HCT116 (cell line): ENCODE measurements at regions not wholly inside any gene's neighbourhood (a gene's known extent, or its start where the extent isn't known, plus 50 kb on each side); places are given as distances from the start of the nearest gene placed in this dataset.

Experiments
- ATAC-seq: fragments of 200-7000 bp; cut with Tn5 transposase; 2 replicates; pipeline ENCODE4 v1.9.1; 2020; ENCODE audit warnings: mild to moderate bottlenecking, moderate library complexity
- BruUV-seq: library from RNA; stranded (reverse); fragments of 400-500 nt; replicated peaks from 2 replicates; lab custom pipeline; 2021; lab: Mats Ljungman, UMichigan
- CTCF ChIA-PET: fragments of 300-600 bp; sonication (Branson Sonifier 250); formaldehyde crosslinking; loops from one replicate; lab custom pipeline; 2021; ENCODE audit warnings: antibody characterized with exemption; lab: Charles Lee
- POLR2A ChIA-PET: fragments of 300-600, 350-600 bp; sonication (Branson Sonifier 250); formaldehyde crosslinking; loops from one replicate; lab custom pipeline; 2021; ENCODE audit warnings: antibody characterized with exemption; lab: Charles Lee
- RAD21 ChIA-PET, 2 experiments: fragments of 300-600 bp; sonication (Branson Sonifier 250); formaldehyde crosslinking; loops; one replicate each; lab custom pipeline; 2023; ENCODE audit warnings: low total read pairs in 2 of 2; ENCODE audit not compliant: uncharacterized antibody in 2 of 2, unreplicated experiment in 2 of 2, low non-redundant PET in 1 of 2; lab: Charles Lee
- DNase-seq: peaks from one replicate; pipeline ENCODE4 v3.0.0-alpha.2; 2010; ENCODE audit warnings: low read depth, low spot score
- H2AFZ ChIP-seq: fragments of 200-600 bp; shearing (Covaris generic), sonication (generic); 2 replicates; pipeline ENCODE4 v1.6.1; 2017; ENCODE audit warnings: low read depth, mixed run types, mixed read lengths, antibody characterized with exemption, low read length; ENCODE audit not compliant: poor library complexity, severe bottlenecking
- H3K27ac ChIP-seq: 2 replicates; pipeline ENCODE4 v1.5.1; 2012; ENCODE audit warnings: low read depth, low read length
- H3K27me3 ChIP-seq: fragments of 200-600 bp; sonication (generic); 2 replicates; pipeline ENCODE4 v1.6.1; 2016; ENCODE audit warnings: mixed run types, low read length, mixed read lengths; ENCODE audit not compliant: insufficient read depth
- H3K36me3 ChIP-seq, 2 experiments: fragments of 200-500 bp in 1 of 2; fragments of 200-600 bp in 1 of 2; sonication (Bioruptor generic) in 1 of 2; sonication (generic) in 1 of 2; 2 replicates each; pipeline versions ENCODE4 v1.5.1 to v1.6.1; 2014 to 2016; ENCODE audit warnings: low read length in 2 of 2, inconsistent platforms in 1 of 2, mixed read lengths in 1 of 2, mixed run types in 1 of 2; ENCODE audit not compliant: insufficient read depth in 2 of 2, control insufficient read depth in 1 of 2
- H3K4me1 ChIP-seq, 2 experiments: fragments of 200-600 bp in 1 of 2; sonication (generic) in 1 of 2; 2 replicates each; pipeline versions ENCODE4 v1.5.1 to v1.6.1; 2012 to 2017; ENCODE audit warnings: low read length in 2 of 2, inconsistent platforms in 1 of 2, mild to moderate bottlenecking in 1 of 2, mixed read lengths in 1 of 2, mixed run types in 1 of 2, moderate library complexity in 1 of 2; ENCODE audit not compliant: insufficient read depth in 2 of 2, control insufficient read depth in 1 of 2
- H3K4me2 ChIP-seq: fragments of 200-600 bp; sonication (generic); 2 replicates; pipeline ENCODE4 v1.6.1; 2017; ENCODE audit warnings: mixed run types, low read length, mixed read lengths
- H3K4me3 ChIP-seq, 2 experiments: fragments of 200-600 bp in 1 of 2; sonication (generic) in 1 of 2; replicated peaks in 1 of 2; 2 replicates each; pipeline ENCODE4 v1.5.1; 2011 to 2016; ENCODE audit warnings: low read length in 2 of 2, control low read depth in 1 of 2, low read depth in 1 of 2, mild to moderate bottlenecking in 1 of 2, mixed read lengths in 1 of 2, mixed run types in 1 of 2
- H3K79me2 ChIP-seq: fragments of 200-600 bp; sonication (generic); 2 replicates; pipeline ENCODE4 v1.6.1; 2017; ENCODE audit warnings: mild to moderate bottlenecking, mixed run types, low read length, moderate library complexity, mixed read lengths; ENCODE audit not compliant: insufficient read depth
- H3K9ac ChIP-seq: fragments of 200-600 bp; sonication (generic); 2 replicates; pipeline ENCODE4 v1.6.1; 2016; ENCODE audit warnings: low read length, mixed read lengths
- H3K9me2 ChIP-seq: fragments of 200-600 bp; sonication (generic), shearing (Covaris generic); 2 replicates; pipeline ENCODE4 v1.6.1; 2017; ENCODE audit warnings: mixed run types, mild to moderate bottlenecking, moderate library complexity; ENCODE audit not compliant: insufficient read depth
- H3K9me3 ChIP-seq, 2 experiments: fragments of 200-500 bp in 1 of 2; fragments of 200-600 bp in 1 of 2; sonication (Bioruptor generic) in 1 of 2; sonication (generic) in 1 of 2; 2 replicates each; pipeline ENCODE4 v1.6.1; 2014 to 2017; ENCODE audit warnings: low read length in 2 of 2, mixed read lengths in 2 of 2, inconsistent platforms in 1 of 2, low read depth in 1 of 2, mild to moderate bottlenecking in 1 of 2, mixed run types in 1 of 2, moderate library complexity in 1 of 2; ENCODE audit not compliant: control insufficient read depth in 1 of 2, insufficient read depth in 1 of 2
- H4K20me1 ChIP-seq: fragments of 200-600 bp; sonication (generic), shearing (Covaris generic); 2 replicates; pipeline ENCODE4 v1.6.1; 2017; ENCODE audit warnings: mixed run types, mild to moderate bottlenecking, moderate library complexity; ENCODE audit not compliant: insufficient read depth
- ATF3 ChIP-seq: IDR thresholded peaks from 2 replicates; pipeline ENCODE4 v1.6.1; 2012
- CBX3 ChIP-seq: IDR thresholded peaks from 2 replicates; pipeline ENCODE4 v1.6.1; 2012; ENCODE audit warnings: low read depth
- CTCF ChIP-seq, 3 experiments: fragments of 200-600 bp in 1 of 3; sonication (generic) in 1 of 3; IDR thresholded peaks in 2 of 3; conservative IDR thresholded peaks in 1 of 3; 2 replicates each; pipeline ENCODE4 v1.5.1; 2012 to 2017; ENCODE audit warnings: low read depth in 2 of 3, low read length in 2 of 3, antibody characterized with exemption in 1 of 3, borderline replicate concordance in 1 of 3, control low read depth in 1 of 3, mild to moderate bottlenecking in 1 of 3, mixed read lengths in 1 of 3, mixed run types in 1 of 3, moderate library complexity in 1 of 3; ENCODE audit not compliant: insufficient read depth in 1 of 3
- ELF1 ChIP-seq: IDR thresholded peaks from 2 replicates; pipeline ENCODE4 v1.6.1; 2012; ENCODE audit warnings: low read depth, borderline replicate concordance
- EZH2phosphoT487 ChIP-seq: fragments of 200-600 bp; IDR thresholded peaks from 2 replicates; pipeline ENCODE4 v1.6.1; 2018; ENCODE audit warnings: antibody characterized with exemption, borderline replicate concordance
- MAX ChIP-seq: IDR thresholded peaks from 2 replicates; pipeline ENCODE4 v1.6.1; 2012
- POLR2AphosphoS5 ChIP-seq: IDR thresholded peaks from 2 replicates; pipeline ENCODE4 v1.6.1; 2011; ENCODE audit warnings: mild to moderate bottlenecking, low read depth, low read length, moderate library complexity
- RAD21 ChIP-seq: IDR thresholded peaks from 2 replicates; pipeline ENCODE4 v1.6.1; 2012; ENCODE audit warnings: low read depth, mild to moderate bottlenecking
- SP1 ChIP-seq: IDR thresholded peaks from 2 replicates; pipeline ENCODE4 v1.6.1; 2012; ENCODE audit warnings: low read depth
- SRF ChIP-seq: IDR thresholded peaks from 2 replicates; pipeline ENCODE4 v1.6.1; 2012; ENCODE audit warnings: low read depth
- ZNF274 ChIP-seq: fragments of 200-500 bp; sonication (Bioruptor generic); IDR thresholded peaks from 2 replicates; pipeline ENCODE4 v1.6.1; 2014; ENCODE audit warnings: mild to moderate bottlenecking, low read depth, low read length, inconsistent platforms
- intact Hi-C: fragments of 100-400 bp; cut with micrococcal nuclease; formaldehyde crosslinking; loops from 2 replicates; pipeline ENCODE4 v1.10.0; 2022
- TF ChIP-seq, protein P1 (sequence below): IDR thresholded peaks from 2 replicates; pipeline ENCODE4 v1.6.1; 2011; ENCODE audit warnings: mild to moderate bottlenecking, low read length, moderate library complexity; ENCODE audit not compliant: insufficient replicate concordance; ENCODE audit errors: extremely low read depth
- TF ChIP-seq, protein P2 (sequence below): IDR thresholded peaks from 2 replicates; pipeline ENCODE4 v1.6.1; 2012; ENCODE audit warnings: low read depth

DNA sequence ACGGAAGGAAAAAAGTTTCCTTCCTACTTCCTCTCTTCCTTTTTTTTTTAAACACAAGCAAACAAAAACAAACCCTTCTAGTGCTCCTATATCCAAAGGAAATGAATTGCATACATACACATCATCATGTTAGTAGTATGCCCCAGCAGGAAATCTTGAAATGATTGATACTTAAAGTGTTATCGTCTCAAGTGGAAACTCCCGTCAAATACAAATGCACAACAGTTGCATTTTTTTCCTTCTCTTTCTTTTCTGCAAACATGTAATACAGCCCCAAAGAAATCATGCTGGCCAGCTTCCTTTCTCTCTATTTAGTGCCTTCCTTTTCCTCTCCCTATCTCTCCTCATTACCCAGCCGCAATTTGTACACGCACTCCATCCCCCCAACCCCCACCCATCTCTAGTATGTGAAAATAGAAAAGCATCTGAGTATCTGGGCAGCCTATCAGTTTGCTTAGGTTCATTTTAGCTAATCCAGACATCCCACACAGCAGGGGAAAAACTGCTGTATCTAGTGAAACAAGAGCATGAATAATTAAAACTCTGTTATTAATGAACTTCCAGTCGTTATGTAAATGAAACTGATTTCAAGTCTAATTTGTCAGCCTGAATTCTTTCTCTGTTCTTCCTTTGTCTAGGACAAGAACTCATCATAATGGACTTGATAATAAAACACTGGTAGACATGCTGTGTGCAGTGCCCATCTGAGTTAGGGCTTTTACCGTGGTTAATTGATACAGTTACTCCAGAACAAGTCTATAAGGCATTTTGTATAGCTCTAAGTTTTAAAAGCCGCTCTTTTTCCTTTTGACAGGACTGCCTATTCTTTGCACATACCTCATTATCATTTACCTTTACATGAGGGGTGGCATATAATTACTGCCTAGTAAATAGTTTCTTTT is 336.5 kb upstream of the ADGRL2 start:
- Histone ChIP-seq H3K9me2 (no peaks in the 10 kb centered on the region), H3K27ac (no peak overlapping the region), H3K36me3 (no peaks in the 10 kb centered on the region), H3K4me3 (no peak overlapping the region), H3K9me3 (no peaks in the 10 kb centered on the region), H3K4me2 (no peak overlapping the region), H3K79me2 (no peaks in the 10 kb centered on the region)
- intact Hi-C loops: no loop called here
- RAD21 ChIA-PET: no interaction called here
- CTCF ChIA-PET: no interaction called here
- TF ChIP-seq CTCF (IDR thresholded peaks at IDR 0.05 in 2 of 3, conservative IDR thresholded peaks at IDR 0.05 in 1 of 3; ENCODE audit: borderline replicate concordance in 1 of 3, insufficient read depth in 1 of 3, low read depth in 2 of 3, low read length in 2 of 3) (no peak), ATF3 (no peak), POLR2AphosphoS5 (no peak), MAX (no peak), CBX3 (no peak), ZNF274 (no peak), RAD21 (no peak), SRF (no peak), EZH2phosphoT487 (no peak), SP1 (no peak), ELF1 (no peak)
- TF ChIP-seq, protein P1, sequence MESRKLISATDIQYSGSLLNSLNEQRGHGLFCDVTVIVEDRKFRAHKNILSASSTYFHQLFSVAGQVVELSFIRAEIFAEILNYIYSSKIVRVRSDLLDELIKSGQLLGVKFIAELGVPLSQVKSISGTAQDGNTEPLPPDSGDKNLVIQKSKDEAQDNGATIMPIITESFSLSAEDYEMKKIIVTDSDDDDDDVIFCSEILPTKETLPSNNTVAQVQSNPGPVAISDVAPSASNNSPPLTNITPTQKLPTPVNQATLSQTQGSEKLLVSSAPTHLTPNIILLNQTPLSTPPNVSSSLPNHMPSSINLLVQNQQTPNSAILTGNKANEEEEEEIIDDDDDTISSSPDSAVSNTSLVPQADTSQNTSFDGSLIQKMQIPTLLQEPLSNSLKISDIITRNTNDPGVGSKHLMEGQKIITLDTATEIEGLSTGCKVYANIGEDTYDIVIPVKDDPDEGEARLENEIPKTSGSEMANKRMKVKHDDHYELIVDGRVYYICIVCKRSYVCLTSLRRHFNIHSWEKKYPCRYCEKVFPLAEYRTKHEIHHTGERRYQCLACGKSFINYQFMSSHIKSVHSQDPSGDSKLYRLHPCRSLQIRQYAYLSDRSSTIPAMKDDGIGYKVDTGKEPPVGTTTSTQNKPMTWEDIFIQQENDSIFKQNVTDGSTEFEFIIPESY: no peak
- TF ChIP-seq, protein P2, sequence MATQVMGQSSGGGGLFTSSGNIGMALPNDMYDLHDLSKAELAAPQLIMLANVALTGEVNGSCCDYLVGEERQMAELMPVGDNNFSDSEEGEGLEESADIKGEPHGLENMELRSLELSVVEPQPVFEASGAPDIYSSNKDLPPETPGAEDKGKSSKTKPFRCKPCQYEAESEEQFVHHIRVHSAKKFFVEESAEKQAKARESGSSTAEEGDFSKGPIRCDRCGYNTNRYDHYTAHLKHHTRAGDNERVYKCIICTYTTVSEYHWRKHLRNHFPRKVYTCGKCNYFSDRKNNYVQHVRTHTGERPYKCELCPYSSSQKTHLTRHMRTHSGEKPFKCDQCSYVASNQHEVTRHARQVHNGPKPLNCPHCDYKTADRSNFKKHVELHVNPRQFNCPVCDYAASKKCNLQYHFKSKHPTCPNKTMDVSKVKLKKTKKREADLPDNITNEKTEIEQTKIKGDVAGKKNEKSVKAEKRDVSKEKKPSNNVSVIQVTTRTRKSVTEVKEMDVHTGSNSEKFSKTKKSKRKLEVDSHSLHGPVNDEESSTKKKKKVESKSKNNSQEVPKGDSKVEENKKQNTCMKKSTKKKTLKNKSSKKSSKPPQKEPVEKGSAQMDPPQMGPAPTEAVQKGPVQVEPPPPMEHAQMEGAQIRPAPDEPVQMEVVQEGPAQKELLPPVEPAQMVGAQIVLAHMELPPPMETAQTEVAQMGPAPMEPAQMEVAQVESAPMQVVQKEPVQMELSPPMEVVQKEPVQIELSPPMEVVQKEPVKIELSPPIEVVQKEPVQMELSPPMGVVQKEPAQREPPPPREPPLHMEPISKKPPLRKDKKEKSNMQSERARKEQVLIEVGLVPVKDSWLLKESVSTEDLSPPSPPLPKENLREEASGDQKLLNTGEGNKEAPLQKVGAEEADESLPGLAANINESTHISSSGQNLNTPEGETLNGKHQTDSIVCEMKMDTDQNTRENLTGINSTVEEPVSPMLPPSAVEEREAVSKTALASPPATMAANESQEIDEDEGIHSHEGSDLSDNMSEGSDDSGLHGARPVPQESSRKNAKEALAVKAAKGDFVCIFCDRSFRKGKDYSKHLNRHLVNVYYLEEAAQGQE: no peak
- TF ChIP-seq, all 23 proteins: peak for 0
- H3K9ac ChIP-seq: no peak overlapping the region
- H2AFZ ChIP-seq: no peak overlapping the region
- BruUV-seq: no TSS peak
- POLR2A ChIA-PET: no interaction called here
- no peaks in the 10 kb centered on the region for H3K27me3 ChIP-seq
- H4K20me1 ChIP-seq: no peaks in the 10 kb centered on the region
- H3K4me1 ChIP-seq: no peaks in the 10 kb centered on the region
- ATAC-seq (no peak), DNase-seq (no peak)
